M059J (cell line): ENCODE measurements at regions not wholly inside any gene's neighbourhood (a gene's known extent, or its start where the extent isn't known, plus 50 kb on each side); places are given as distances from the start of the nearest gene placed in this dataset.
"Not testable (repeated sequence)": the region's sequence is repeated elsewhere in the genome, so short reads cannot be mapped to it uniquely, and the experiment has no call there.

Source experiments
- DNase-seq: peaks from one replicate; pipeline ENCODE4 v3.0.0-alpha.2; 2012; ENCODE audit warnings: low read depth

GRCh38 chr2:128510701-128511397 is 192.2 kb upstream of the HS6ST1 start:
- DNase-seq: no peak

DNA sequence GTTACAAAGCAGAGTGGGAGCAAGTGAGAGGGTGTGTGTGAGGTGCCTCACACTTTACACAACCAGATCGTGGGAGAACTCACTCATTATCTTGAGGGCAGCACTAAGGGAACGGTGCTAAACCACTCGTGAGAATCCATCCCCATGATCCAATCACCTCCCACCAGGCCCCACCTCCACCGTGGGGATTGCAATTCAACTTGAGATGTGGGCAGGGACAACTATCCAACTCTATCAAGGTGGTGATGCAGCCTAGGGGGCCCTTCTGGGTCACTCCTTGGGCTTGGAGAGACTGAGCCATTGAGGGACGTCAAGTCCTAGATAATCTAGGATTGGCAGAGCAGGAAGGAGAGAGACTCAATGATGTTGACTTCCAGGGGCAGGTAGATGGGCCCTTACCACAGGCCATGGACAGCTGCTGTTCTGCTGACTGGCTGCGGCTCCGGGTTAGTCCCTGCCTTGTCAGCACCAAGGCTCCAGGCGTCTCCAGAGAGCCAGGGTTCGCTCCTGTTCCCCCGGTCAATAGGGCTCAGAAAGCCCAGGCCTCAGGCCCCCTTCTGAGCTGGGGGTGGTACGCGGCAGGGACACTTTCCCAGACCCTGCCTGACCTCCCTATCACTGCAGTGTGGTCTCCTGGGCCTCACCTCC is 193.2 kb upstream of the HS6ST1 start:
- DNase-seq: no peak

DNA sequence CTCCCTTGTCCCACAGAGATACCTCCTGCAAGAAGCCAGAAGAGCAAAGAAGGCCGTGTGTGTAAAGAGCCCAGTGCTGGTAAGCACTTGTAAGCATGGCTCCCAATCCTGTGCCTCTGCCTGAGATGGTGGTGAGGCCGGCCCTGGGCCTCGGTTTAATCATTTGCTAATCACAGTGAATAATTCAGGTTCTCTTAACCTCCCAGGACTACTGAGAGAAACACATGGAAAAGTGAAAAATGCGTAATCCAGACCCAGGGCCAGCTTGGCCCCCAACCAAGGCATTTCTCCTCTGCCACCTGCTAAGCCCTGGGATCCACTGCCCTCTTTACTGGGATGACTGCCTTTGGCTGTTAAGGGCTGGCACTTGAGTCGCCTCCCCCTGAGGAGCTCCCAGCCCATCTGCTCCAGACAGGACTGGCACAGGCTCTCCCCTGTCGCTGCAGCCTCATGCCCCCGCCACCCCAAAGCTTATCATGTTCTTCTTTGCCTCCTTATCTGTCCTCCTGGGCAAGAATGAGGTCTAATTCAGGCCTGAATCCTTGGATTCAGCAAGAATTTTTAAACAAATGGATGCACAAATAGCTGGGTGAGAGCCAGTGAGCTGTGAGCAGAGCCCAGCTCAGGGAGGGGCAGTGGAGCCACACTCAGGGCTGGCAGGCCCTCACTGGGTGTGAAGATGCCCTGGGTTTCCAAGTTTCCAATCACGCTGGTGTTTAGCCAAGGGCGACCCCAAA is 193.9 kb upstream of the HS6ST1 start:
- DNase-seq: no peak

GRCh38 chr2:128513116-128513960 is 194.7 kb upstream of the HS6ST1 start:
- DNase-seq: no peak

GRCh38 chr2:128513961-128514283 is 195.3 kb upstream of the HS6ST1 start:
- DNase-seq: no peak

DNA sequence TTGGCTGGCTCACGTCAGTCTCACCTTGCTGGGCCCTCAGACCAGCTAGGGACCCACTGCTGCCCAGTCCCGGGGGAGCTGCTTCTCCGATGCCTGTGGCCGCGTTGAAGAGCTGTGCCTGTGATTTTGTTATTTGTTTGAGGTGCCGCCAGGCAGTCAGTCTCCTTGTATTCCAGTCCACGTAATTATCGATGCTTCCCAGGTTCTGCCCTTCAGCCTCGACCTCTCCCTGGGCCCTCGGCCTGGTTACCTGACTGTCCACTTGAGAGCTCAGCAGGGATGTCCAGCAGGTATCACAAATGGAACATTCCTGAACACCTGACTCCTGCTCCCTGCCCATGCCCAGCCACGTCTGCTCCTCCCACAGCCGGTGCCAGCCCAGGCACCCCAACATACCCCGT is 195.9 kb upstream of the HS6ST1 start:
- no peak for DNase-seq

DNA sequence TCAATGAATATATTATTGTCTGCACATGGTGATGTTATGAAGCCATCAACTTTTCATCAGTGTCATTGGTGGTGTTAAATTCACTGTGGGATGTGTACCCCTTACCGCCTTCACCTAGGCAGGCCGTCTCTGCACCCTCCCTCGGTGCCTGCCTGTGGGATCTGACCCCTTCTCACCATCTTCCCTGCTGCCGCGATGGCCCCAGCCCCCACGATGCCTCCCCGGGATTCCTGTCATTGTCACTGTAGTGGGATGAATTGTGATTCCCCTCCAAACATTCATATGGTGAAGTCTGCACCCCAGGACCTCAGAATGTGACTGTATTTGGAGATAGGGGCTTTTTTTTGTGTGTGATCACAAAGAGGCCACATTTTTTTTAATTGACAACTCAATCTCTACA is 198.3 kb upstream of the HS6ST1 start:
- DNase-seq: no peak

DNA sequence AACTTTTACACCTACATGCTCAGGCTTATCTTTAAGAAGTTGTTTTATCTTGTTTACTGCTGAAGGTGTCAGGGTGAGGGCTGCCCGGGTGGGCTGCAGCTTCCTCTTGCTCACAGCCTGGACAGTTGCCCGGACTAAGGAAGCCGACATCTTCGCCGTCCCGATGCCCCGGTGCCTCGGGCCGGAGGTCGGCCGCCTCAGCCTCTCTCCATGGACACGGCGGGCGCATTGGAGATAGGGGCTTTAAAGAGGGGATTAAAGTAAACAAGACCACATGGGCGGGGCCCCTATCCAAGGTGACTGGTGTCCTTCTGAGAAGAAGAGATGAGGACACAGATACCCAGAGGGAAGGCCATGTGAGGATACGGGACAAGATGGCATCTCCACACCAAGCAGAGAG is 200.4 kb upstream of the HS6ST1 start:
- not testable (repeated sequence) for DNase-seq

- no peak for DNase-seq
Measured at GRCh38 chr2:128519517-128520215, 201.0 kb upstream of the HS6ST1 start.

DNA sequence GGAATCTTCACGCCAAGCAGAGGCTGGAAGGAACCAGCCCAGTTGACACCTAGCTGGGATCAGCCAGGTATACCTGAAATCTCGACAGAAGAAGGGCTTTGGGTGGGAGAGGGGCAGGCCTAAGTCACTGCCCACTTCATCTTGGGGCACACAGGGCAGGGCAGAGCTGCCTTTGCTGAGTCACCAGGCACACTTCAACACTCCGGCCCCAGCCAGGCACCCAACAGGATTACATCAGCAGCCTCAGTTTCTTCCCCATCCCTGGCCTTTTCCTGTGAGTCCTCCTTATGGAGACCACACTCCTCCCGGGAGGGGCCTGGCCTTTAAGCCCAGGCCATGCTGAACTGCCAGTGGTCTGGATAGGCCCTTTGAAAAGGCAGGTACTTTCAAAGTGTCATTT is 201.7 kb upstream of the HS6ST1 start:
- no peak for DNase-seq

DNA sequence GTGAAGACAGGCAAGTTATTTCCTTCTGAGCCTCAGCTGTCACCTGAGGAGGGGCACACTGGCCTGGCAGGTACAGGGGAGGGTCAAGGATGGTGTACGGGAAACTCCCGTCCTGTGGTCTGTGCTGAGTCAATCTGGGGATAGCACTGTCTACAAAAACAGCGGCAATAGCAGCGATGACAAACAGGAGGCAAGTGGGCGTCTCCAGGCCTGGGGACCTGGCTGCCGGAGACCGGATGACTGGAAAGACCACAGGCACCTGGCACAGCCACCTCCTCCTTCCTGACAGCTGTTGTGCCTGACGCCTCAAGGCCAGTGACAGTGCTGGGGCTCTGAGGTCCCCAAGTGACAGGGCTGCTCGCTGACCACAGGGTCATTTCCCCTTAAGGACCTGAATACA is 202.1 kb upstream of the HS6ST1 start:
- peak; percentile 39 for DNase-seq

- no peak for DNase-seq
Measured at GRCh38 chr2:128521482-128521881, 202.8 kb upstream of the HS6ST1 start.

DNA sequence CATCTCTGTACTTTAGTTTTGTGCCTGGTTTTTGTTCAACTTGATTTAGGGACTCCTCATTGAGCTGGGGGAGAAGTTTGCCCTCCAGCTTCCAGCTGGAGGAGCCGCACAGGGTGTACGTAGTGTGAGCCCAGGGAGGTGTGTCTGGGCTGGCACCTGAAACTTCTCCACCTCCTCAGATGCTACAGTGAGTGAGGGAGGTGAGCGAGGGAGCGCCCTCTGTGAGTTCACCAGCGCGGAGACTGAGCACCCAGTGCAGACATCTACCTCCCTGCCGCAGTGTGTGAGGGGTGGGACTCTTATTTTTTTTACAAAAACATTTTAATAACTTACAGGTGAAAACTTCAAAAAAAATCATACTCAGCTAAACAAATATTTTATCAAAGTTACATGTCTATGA is 204.2 kb upstream of the HS6ST1 start:
- DNase-seq: no peak

DNA sequence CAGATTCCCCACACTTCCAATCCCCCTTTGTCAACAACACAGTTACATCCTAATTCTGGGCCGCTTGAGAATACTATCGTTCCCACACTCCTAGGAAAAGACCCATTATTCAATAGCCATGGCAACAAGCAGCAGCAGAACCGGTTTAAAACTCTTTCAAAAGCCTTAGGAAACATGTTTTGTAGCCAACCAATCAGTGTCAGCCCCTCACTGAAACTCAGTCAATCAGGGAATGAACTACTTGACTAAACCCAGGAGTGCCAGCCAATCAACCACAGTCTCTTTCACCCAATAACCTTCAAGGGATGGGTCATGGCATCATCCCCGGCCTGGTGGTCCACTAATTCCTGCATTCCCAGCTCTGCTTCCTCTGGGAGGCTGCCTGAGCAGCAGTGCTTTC is 204.8 kb upstream of the HS6ST1 start:
- no peak for DNase-seq

- no peak for DNase-seq
Measured at GRCh38 chr2:128524183-128524582, 205.5 kb upstream of the HS6ST1 start.

DNA sequence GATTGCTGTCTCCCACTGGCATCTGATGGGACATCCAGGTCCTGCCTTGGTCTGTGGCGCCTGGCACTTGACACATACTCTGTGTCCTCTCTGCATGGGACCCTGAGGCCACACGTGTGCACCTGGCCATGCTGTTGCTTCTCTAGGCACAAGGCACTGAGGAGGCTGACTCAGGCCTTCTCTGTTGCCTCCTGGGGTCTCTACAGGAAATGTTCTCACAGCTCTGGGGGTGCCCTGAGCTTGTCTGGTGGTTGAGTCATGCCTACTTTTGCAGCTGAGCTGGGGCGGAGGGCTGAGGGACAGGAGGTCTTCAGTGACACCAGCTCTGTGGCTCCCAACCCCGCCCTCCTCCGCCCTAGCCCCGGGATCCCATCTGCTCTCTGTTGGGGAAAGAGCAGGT is 207.0 kb upstream of the HS6ST1 start:
- no peak for DNase-seq

DNA sequence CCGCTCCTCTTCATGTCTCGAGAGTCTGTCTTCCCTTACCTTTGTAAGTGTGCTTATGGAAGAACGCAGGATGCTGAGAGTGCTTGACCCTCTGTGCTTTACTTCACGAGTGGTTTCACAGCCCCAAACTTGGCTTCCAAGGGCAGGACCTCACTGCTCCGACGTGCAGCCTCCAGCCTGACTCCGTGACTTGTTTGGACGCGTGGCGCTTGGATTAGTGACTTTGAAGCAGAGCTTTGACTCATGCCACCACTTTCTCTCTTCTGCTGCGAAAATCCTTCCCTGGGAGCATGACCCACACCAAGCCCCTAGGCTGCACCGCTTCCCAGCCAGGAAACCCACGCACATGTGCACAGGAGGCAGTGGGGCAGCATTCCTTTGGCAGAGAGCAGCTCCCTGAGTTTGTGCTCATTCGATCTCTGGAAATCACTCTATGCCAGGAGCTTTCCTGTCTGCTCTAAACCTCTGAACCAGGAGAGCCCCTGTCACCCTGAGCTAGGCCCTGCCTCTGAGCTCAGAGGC is 207.8 kb upstream of the HS6ST1 start:
- no peak for DNase-seq

DNA sequence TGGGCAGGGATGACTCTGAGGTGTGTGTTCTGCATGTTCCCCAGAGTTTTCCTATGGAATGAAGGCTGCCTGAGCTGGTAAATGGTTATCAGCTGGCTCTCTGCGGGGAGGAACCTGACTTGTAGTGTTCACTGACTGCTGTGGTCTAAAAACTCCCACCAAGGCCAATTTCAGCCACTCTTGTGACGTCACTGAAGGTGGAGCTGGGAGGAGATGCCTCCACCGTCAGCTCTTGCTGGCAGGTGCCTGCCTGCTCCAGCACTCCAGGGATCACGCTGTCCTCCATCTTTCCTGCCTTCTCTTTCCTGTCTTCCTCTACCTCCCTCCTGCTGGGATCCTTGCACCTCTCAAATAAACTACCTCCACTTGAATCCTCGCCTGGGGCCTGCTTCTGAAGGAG is 209.5 kb upstream of the HS6ST1 start:
- DNase-seq: no peak

DNA sequence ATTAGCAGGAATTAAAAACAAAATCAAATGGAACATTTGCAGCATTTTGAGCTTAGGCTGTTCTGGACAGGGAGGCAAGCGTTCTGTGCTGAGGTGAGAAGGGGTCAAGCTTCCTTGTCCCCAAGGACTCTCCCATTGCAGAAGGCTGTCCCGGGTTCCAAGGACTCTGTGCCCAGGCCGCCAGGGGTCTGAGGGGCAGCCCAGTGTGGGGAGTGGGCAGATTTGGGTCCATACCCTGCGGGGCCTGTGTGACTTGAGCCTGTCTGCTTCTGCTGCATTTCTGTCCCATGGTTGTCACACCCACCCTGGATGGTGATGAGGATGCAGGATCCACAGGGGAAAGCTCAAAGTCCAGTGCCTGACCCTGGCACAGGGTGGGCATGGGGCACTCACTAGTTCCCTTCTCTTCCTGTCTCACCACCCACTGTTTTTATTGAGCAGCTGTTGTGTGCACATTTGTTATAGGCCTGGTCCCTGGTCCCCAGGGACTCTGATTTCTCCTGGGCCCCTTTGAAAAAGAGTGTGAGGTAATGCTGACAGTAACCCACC is 211.4 kb upstream of the HS6ST1 start:
- no peak for DNase-seq

- DNase-seq: no peak
Measured at GRCh38 chr2:128531856-128532255, 213.2 kb upstream of the HS6ST1 start.

GRCh38 chr2:128533101-128533500 is 214.4 kb upstream of the HS6ST1 start:
- no peak for DNase-seq
